ENCODE measurements at regions not wholly inside any gene's neighbourhood (a gene's known extent, or its start where the extent isn't known, plus 50 kb on each side); places are given as distances from the start of the nearest gene placed in this dataset.

DNA sequence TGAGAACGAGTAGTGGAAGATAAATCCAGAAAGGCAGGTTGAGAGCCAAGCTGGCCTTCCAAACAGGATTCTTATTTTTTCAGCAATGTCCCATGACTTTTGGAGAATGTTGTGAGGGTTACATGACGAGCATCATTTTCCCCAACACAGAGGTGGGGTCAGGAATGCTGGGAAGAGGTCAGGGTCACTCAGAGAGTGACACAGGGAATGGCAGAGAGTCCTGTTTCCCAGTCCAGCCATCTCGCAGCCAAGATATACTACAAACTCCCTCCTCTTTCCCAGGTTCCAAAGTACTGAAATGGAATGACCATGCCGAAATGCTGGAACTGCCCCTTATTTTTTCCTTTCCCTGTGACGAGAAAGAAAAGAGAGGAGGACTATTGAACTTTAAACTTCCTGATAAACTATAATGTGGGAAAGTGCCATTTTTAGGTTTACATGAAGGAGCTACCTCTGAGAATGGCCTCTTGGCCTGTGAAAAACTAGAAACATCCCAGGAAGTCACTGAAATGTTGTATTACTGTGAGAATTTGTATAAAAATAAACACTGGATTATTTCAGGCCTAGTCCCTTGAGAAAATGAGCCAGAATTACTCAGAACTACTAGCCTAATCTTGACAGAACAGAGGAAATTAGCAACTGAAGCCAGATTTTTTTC lies 420.4 kb downstream of the CETN3 start:
- peak overlapping the region; percentile 39 for H3K27ac ChIP-seq
- H3K36me3 ChIP-seq (ENCODE audit: control insufficient read depth, insufficient read depth, low read length), result no peaks in the 10 kb centered on the region
- TF ChIP-seq, protein P1, sequence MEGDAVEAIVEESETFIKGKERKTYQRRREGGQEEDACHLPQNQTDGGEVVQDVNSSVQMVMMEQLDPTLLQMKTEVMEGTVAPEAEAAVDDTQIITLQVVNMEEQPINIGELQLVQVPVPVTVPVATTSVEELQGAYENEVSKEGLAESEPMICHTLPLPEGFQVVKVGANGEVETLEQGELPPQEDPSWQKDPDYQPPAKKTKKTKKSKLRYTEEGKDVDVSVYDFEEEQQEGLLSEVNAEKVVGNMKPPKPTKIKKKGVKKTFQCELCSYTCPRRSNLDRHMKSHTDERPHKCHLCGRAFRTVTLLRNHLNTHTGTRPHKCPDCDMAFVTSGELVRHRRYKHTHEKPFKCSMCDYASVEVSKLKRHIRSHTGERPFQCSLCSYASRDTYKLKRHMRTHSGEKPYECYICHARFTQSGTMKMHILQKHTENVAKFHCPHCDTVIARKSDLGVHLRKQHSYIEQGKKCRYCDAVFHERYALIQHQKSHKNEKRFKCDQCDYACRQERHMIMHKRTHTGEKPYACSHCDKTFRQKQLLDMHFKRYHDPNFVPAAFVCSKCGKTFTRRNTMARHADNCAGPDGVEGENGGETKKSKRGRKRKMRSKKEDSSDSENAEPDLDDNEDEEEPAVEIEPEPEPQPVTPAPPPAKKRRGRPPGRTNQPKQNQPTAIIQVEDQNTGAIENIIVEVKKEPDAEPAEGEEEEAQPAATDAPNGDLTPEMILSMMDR (IDR thresholded peaks at IDR 0.05), result no peak
- no peaks in the 10 kb centered on the region for H3K79me2 ChIP-seq
- H3K4me2 ChIP-seq (ENCODE audit: low read length), result no peak overlapping the region
- H3K9ac ChIP-seq, result no peak overlapping the region
- no peaks in the 10 kb centered on the region for H3K4me1 ChIP-seq
- no peak overlapping the region for H3K4me3 ChIP-seq (ENCODE audit: low read depth, low read length)
- H3K27me3 ChIP-seq (ENCODE audit: control insufficient read depth, insufficient read depth, low read length), result no peaks in the 10 kb centered on the region
- no peak overlapping the region for H2AFZ ChIP-seq
- H3K9me3 ChIP-seq (ENCODE audit: control insufficient read depth, low read length), result no peaks in the 10 kb centered on the region

DNA sequence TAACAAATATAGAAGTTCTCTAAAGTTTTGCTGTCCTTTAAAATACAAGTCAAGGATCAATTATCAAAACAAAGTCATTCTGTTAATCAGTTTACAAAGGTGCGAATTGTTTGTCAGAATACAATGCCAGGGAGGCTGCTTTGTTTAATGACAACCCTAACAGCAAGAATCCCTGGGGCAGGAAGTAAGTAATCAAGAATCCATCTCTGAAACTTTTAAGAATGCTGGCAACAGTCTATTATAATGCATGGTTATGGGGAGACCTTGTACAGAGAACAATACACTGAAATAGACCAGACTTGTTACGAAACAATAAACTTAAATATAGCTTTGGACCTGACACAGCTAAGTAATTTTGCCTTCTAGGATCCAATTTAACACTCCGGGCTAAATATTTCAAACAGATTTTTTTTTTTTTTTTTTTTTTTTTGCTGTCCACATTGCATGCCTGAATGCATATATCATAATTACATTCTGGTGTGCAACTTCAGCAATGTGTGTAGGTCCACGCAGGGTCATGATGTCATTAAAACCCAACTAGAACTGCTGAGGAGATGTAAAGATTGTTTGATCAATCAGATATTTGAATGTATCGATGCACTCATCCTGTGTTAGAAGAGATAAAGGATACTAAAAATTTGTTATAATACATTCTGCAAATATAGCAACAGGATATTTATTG lies 421.3 kb downstream of the CETN3 start:
- Histone ChIP-seq H3K27me3 (ENCODE audit: control insufficient read depth, insufficient read depth, low read length) (no peaks in the 10 kb centered on the region), H3K79me2 (no peaks in the 10 kb centered on the region), H3K9ac (no peak overlapping the region), H3K4me2 (ENCODE audit: low read length) (no peak overlapping the region), H3K9me3 (ENCODE audit: control insufficient read depth, low read length) (no peaks in the 10 kb centered on the region), H3K27ac (peak overlapping the region; percentile 39), H3K4me1 (no peaks in the 10 kb centered on the region), H3K36me3 (ENCODE audit: control insufficient read depth, insufficient read depth, low read length) (no peaks in the 10 kb centered on the region), H3K4me3 (ENCODE audit: low read depth, low read length) (no peak overlapping the region), H2AFZ (no peak overlapping the region)
- TF ChIP-seq, protein P1 (IDR thresholded peaks at IDR 0.05), result no peak

DNA sequence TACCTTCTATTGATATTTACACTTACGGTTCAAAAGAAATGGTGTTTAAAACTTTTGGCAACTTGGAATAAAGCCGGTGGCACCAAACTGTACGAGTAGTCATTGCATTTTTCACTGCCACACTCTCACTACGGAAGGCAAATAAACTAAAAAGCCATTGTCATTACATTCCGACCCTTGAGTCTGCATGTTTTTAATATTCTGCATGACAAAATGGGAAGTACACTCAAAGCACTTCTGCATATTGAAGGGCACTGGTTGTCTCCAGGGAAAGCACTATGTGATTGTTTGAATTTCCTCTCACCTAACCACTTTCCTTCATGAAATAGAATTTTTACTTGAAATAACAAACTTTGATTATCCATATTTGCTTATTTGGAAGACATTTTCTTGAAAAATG lies 426.3 kb downstream of the CETN3 start:
- Histone ChIP-seq H3K9me3 (ENCODE audit: control insufficient read depth, low read length) (no peaks in the 10 kb centered on the region), H3K36me3 (ENCODE audit: control insufficient read depth, insufficient read depth, low read length) (no peaks in the 10 kb centered on the region), H3K27ac (no peak overlapping the region), H2AFZ (no peak overlapping the region), H3K79me2 (no peaks in the 10 kb centered on the region), H3K4me3 (ENCODE audit: low read depth, low read length) (no peak overlapping the region), H3K4me2 (ENCODE audit: low read length) (no peak overlapping the region), H3K27me3 (ENCODE audit: control insufficient read depth, insufficient read depth, low read length) (no peaks in the 10 kb centered on the region), H3K4me1 (no peaks in the 10 kb centered on the region), H3K9ac (no peak overlapping the region)
- TF ChIP-seq, protein P1 (IDR thresholded peaks at IDR 0.05), result no peak

- Histone ChIP-seq H2AFZ (no peak overlapping the region), H3K36me3 (ENCODE audit: control insufficient read depth, insufficient read depth, low read length) (no peaks in the 10 kb centered on the region), H3K9me3 (ENCODE audit: control insufficient read depth, low read length) (no peaks in the 10 kb centered on the region), H3K9ac (no peak overlapping the region), H3K4me1 (no peaks in the 10 kb centered on the region), H3K79me2 (no peaks in the 10 kb centered on the region), H3K27me3 (ENCODE audit: control insufficient read depth, insufficient read depth, low read length) (no peaks in the 10 kb centered on the region), H3K4me3 (ENCODE audit: low read depth, low read length) (no peak overlapping the region), H3K4me2 (ENCODE audit: low read length) (no peak overlapping the region), H3K27ac (no peak overlapping the region)
- TF ChIP-seq, protein P1 (IDR thresholded peaks at IDR 0.05), result no peak
Measured at GRCh38 chr5:89981878-89982773, 427.4 kb downstream of the CETN3 start.

Measured in parathyroid adenoma (tissue), 2 donors.